ENCODE measurements at regions not wholly inside any gene's neighbourhood (a gene's known extent, or its start where the extent isn't known, plus 50 kb on each side); places are given as distances from the start of the nearest gene placed in this dataset.
"Not testable (repeated sequence)": the region's sequence is repeated elsewhere in the genome, so short reads cannot be mapped to it uniquely, and the experiment has no call there.

DNA sequence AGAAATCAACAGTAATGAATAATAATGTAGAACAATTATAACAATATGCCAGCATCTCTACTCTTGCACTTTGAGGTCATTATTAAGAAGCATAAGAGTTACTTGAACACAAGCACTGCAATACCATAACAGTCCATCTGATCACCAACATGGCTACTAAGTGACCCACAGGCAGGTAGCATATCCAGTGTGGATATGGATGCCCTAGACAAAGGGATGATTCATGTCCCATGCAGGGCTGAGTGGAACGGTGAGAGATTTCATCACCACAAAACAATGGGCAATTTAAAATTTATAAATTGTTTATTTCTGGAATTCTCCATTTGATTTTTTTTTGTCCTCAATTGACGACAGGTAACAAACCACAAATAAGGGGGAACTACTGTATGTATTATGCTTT, 107.7 kb upstream of the TSC22D2 start:
- no peak for DNase-seq

DNA sequence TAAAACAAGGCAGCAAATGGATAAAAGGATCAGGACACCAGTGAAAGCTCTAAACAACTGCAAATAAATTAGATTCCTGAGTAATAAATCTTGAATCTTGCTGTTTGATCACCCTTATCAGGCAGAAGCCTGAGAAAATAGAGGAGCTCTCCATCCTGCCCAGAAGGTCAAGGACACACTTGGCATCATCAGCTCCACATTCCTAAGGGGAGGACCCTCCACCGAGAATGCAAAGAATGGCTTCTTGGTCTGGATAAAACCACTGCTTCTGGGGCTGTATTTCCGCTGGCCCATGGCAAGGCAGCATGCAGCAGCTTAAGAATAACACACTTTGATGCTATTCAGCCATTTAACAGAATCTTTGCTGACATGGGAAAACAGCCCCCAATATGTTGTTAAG, 108.9 kb upstream of the TSC22D2 start:
- no peak for DNase-seq

- no peak for DNase-seq
Observed at GRCh38 chr3:150296966-150297365, 111.1 kb upstream of the TSC22D2 start.

DNA sequence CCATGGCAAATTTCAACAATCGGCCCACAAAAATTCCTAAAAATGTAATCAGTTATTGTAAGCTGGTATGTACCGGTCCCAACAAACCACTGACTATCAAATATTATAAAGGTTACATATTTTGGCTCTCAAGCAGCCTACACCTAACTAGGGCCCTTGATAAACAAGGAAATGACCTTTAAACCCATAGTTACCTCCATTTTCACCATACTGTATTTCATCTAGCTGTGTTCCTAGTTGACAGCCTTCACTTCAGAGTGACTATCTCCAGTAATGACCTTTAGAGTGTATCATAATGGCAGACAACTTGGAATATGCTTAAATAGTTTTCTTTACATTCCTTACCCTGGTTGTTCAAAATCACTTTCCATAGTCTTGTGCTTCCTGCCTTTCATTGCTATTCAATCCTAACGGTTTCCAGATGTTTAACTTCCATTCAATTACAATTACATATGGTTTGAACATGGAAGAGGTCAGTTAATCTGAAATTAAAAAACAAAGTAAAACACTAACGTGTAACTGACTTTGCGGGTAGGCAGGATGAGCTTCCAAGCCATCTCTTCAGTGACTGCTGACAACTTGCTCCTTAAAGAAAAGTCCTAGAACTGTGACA, 111.9 kb upstream of the TSC22D2 start:
- no peak for DNase-seq

DNA sequence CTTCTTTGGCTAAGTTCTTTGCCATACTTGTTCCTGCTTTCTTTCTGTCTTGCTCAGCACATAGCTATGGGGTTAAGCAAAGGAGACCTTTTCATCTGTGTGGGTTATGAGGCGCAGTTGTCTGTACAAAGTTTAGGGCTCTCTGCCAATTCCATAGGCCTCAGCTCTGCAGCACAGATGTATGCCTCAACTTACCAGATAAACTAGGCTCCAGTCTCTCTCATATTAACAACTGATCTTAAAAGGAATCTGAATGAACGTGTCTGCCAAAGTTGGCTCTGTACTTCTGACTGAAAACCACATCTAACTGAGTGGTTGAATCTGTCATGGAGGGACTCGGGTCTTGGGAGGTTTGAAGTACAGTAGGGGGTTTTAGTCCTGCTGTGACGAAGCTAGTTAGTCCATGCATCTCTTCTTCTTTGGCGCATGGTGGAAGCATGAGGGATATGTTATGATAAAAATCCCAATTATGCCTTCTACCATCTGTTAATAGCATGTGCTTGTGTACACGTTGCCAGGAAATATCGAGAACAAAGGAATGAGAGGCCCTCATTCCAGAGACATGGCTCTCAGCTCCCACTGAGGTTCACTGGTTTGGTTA, 114.6 kb upstream of the TSC22D2 start:
- no peak for DNase-seq

GRCh38 chr3:150292891-150293290, 115.2 kb upstream of the TSC22D2 start:
- no peak for DNase-seq

- DNase-seq: no peak
Observed at GRCh38 chr3:150291515-150291914, 116.6 kb upstream of the TSC22D2 start.

DNA sequence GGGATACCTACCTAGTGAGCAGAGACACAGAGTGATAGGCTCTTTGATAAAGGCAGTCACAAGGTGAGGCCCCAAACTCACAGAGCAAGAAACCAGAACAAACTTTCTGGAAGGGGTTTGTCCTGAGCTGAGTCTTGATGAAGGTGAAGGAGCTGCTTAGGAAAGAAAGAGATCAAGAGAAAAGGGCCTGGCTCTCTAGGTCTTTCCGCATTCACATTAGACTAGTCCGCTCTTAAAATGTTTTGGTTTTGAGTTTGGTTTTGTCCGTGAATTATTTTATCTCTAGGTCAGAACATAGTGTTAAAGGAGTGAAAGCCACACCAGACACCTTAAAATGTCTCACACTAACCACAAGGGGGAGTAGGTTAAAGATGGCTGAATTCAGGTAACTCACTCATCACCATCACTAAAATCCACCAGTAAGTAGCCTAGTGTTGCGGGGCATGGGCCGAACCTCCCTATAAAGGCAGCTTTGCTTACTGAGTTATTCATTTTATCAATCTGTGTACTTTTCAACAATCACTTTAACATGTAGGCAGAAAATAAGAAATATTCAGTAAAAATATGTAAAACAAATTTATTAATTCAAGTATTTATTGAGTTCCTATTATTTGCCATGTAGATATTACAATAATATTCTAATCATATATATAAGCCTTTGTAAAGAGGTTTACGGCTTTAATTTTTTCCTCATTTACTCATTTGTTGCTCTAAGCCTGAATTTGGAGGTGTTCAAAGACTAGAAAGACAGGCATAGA, 121.5 kb upstream of the TSC22D2 start:
- DNase-seq: no peak

GRCh38 chr3:150285601-150286000, 122.5 kb upstream of the TSC22D2 start:
- DNase-seq: no peak

DNA sequence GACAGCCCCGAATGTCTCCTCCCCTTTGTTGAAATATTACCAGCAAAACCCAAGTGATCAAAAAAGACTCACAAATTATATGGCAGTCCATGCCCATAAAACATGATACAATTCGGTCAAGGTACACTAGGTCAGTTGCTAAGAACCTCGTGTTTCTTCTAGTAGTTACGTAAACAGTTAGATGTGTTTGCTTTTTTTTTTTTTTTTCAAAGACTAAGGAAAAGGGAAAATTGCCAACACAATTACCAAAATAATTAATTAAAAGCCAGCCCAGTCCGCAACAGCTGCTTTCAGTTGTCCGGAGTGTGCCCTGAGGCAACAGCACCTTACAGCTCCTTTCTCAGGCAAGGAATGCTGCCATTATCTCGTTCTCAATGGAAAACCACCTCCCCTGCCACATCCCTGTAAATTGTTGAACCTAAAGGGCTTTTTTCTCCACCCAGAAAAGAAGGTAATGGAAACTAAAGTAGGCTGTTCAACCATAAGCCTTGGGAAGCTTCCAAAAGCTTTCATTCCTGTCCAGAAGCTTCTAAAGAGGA, 129.2 kb upstream of the TSC22D2 start:
- no peak for DNase-seq

- DNase-seq: no peak
Observed at GRCh38 chr3:150278195-150278594, 129.9 kb upstream of the TSC22D2 start.

GRCh38 chr3:150277444-150277843, 130.7 kb upstream of the TSC22D2 start:
- DNase-seq: no peak

GRCh38 chr3:150275941-150276340, 132.2 kb upstream of the TSC22D2 start:
- DNase-seq: no peak

DNA sequence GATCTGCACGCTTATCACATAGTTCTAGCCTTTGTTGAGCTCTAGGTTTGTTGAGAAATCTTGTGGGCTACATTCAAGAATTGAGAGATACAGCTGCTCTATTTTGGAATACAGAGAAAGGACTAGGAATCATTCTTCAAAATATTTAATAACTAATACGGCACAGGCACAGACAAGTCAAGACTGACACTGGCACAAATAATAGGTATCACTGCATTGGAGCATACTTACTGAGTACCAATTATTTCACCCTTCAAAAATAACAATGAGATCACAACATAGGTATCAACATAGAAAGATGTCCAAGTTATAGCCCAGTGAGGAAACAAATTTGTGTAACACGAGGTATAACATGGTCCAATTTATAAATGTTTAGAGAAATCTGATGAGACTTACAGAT, 133.7 kb upstream of the TSC22D2 start:
- DNase-seq: no peak

GRCh38 chr3:150273396-150273795, 134.7 kb upstream of the TSC22D2 start:
- no peak for DNase-seq

GRCh38 chr3:150271591-150271960, 136.5 kb upstream of the TSC22D2 start:
- no peak for DNase-seq

DNA sequence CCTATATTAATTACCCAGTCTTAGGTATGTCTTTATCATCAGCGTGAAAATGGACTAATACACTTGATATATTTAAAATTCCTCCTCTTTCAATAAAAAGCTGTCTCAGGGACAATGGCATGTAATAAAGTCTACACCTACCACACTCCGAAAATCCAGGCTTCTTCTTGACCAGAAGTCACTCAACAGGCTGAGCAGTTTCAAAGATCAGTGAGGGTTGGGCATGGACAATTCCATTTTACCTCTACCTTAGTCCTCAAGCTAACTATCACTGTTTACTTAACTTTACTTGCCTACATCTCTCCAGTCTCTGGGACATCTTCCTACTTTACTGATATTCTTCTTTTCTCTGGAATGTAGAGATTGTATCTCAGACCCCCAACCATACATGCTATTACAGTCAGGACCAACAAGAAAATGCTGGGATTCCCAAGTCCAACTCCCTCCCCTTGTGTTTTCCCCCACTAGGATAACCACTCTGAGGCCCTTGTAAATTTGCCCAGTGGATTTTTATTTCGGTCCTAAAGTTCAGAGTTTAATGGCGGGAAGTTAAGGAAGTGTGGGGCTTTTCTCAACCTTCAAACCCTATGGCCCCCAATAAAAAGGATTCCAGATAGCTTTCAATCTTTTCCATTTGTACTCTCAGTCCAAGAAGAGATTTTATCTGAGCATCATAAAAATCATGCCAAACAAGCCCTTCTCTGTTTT, 137.1 kb upstream of the TSC22D2 start:
- DNase-seq: no peak

DNA sequence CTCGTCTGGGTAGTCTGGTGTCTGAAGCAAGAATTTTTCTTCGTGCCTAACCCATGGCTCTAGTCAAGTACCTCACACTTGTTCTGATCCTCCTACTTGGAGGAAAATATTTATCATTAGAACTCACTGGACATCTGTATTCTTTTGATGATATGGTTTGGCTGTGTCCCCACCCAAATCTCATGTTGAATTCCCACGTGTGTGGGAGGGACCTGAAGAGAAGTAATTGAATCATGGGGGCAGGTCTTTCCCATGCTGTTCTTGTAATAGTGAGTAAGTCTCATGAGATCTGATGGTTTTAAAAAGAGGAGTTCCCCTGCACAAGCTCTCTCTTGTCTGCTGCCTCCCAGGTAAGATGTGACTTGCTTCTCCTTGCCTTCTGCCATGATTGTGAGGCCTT, 137.7 kb upstream of the TSC22D2 start:
- DNase-seq: not testable (repeated sequence)

DNA sequence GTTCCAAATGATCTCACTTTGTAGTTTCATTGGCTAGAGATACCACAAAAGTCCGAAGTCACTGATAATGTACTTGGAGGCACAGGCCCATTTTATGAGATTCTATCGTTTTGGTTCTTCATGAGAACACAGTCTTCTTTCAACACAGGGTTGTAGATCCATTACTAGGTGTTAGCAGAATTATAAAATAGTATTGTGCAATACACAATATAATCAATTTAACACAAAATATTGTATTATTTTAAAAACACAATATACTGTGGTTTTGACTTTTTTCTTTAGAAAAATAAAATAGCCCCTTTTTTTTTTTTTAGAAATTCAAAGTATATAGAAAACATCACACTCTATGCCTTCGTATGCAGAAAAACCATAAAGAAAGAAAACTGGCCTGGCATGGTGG, 138.6 kb upstream of the TSC22D2 start:
- DNase-seq: no peak

- DNase-seq: no peak
Observed at GRCh38 chr3:150268426-150269391, 139.4 kb upstream of the TSC22D2 start.

- no peak for DNase-seq
Observed at GRCh38 chr3:150267288-150267687, 140.8 kb upstream of the TSC22D2 start.

DNA sequence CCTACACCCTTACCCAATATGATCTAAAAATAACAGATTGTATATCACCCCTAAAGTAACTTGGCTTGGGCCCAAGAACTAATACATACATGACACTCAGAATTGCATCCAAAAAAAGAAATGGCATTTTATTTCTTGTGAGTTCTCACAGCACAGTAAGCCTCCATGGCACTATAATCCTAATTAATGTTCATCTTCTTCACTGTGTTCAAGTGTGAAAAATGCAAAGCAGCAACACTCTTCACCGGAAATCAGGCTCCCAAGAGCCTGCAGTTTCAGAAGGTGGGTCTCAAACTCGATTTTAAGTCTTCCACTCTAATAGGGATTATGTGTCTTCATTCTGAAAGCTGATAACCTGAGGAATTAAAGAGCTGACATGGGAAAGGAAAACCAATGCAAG, 142.8 kb upstream of the TSC22D2 start:
- no peak for DNase-seq
